GM23248 (cell line): ENCODE measurements at regions not wholly inside any gene's neighbourhood (a gene's known extent, or its start where the extent isn't known, plus 50 kb on each side); places are given as distances from the start of the nearest gene placed in this dataset.

Experiments used
- EZH2 ChIP-seq: fragments of 200-600 bp; sonication (generic); IDR thresholded peaks from 2 replicates; pipeline ENCODE4 v1.6.1; 2018; ENCODE audit warnings: antibody characterized with exemption, mild to moderate bottlenecking; ENCODE audit not compliant: insufficient read depth, poor library complexity, severe bottlenecking
- EZH2phosphoT487 ChIP-seq: fragments of 200-600 bp; sonication (generic); IDR thresholded peaks from 2 replicates; pipeline ENCODE4 v1.6.1; 2018; ENCODE audit warnings: antibody characterized with exemption, moderate library complexity, mild to moderate bottlenecking, low read depth; ENCODE audit not compliant: insufficient read depth

- TF ChIP-seq EZH2phosphoT487 (no peak), EZH2 (no peak)
Observed at GRCh38 chr4:19829101-19829500, 422.6 kb upstream of the SLIT2 start.
